Stimulated activated CD4-positive, alpha-beta T cell treated with anti-CD3 and anti-CD28 coated beads, Interleukin-1b, Interleukin-23, amount 100 ng/mL, for 4 hours (primary cell): ENCODE measurements at regions not wholly inside any gene's neighbourhood (a gene's known extent, or its start where the extent isn't known, plus 50 kb on each side); places are given as distances from the start of the nearest gene placed in this dataset.
"Not testable (repeated sequence)": the region's sequence is repeated elsewhere in the genome, so short reads cannot be mapped to it uniquely, and the experiment has no call there.

Experiments used
- DNase-seq, 2 donors: peaks; one replicate each; pipeline ENCODE4 v3.0.0-alpha.2; 2020; ENCODE audit warnings: low read depth in 2 of 2

DNA sequence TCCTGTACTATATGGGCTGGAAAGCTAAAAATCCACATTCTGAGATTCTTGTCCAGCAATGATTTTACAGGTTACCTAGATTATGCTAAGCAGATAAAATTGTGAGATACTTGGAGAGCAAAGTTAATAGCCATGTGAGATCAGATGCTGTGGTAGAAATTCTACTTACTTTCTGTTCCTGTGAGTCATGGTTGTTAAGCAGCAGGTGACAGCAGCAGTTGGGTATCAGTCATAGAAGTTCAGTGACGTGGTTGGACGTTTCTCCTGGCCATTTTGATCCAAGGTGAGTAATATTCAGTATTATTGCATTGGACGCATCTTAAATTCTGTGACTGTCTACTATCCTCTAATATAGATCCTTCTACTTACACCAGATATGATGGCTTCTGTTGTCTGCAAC lies 524.5 kb downstream of the TMEM38B start:
- no peak for DNase-seq

GRCh38 chr9:106220415-106220814 lies 526.1 kb downstream of the TMEM38B start:
- DNase-seq: no peak

DNA sequence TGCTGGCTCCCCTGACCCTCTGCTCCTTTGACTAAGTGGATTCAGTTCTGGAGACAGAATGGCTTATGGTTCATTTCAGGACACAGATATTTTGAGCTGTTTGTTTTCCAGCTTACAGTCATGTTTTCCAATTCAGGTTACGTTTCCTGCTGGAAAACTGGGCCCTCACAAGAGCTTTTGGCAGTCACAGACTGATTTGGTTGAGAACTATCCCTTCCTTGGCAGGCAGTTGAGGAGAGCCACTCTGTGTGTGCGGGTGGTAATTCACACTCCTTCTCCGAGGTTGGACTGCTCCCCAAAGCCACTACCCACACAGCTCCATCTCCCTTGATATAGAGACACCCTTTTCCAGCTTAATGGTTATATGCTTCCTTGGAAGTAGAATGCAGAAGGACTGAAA lies 534.5 kb downstream of the TMEM38B start:
- no peak for DNase-seq

DNA sequence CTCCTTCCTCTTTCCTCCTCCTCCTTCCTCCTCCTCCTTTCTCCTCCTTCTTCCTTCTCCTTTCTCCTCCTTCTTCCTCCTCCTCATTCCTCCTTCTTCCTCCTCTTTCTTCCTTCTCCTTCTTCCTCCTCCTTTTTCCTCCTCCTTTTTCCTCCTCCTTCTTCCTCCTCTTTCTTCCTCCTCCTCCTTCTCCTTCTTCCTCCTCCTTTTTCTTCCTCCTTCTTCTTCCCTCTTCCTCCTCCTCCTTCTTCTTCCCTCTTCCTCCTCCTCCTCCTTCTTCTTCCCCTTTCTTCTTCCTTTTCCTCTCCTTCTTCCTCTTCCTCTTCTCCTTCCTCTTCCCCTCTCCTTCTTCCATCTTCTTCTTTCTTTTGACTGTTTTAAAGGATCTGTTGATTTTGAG lies 538.8 kb downstream of the TMEM38B start:
- DNase-seq: no peak

- DNase-seq: not testable (repeated sequence)
Observed at GRCh38 chr9:106260908-106261307, 566.6 kb downstream of the TMEM38B start.

GRCh38 chr9:106277966-106278365 lies 583.6 kb downstream of the TMEM38B start:
- DNase-seq: no peak

DNA sequence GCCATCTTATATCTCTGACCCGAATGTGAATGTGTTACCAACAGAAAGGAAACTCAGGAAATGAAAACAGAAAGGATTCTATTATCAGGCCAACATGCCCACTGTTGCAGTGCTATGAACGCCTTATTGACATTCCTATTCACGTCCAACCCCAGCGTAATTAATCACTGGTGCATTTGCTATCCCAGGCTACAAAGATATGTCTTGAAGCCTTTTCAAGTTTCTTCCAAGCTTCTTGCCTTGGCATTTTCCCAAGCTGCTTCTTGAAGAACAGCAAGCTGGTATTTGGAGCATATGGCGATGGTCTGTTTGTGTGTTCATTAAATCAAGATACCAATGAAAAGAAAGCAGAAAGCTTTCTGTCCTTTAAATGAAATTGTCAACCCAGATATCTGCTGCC lies 579.2 kb upstream of the ZNF462 start:
- DNase-seq: no peak

DNA sequence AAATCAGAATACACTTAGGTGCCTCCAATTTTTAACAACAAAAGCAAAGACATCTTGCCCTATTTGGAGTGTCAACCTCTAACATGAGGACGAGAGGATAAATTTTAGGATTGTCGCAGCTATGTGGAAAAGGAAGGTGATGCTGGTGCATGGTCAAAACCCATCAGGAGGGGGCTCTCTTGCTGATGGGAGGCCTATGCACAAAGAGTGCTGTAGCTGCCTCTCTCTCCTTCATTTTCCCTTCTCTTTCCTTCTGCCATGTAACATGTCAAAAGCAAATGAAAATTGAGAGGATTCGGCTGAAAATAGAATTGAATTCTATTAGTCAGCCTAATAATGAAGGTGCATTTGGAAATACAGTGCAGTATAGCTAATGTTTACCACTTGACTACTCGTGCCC lies 578.7 kb upstream of the ZNF462 start:
- DNase-seq: no peak

- no peak for DNase-seq
Observed at GRCh38 chr9:106286249-106286648, 576.7 kb upstream of the ZNF462 start.

DNA sequence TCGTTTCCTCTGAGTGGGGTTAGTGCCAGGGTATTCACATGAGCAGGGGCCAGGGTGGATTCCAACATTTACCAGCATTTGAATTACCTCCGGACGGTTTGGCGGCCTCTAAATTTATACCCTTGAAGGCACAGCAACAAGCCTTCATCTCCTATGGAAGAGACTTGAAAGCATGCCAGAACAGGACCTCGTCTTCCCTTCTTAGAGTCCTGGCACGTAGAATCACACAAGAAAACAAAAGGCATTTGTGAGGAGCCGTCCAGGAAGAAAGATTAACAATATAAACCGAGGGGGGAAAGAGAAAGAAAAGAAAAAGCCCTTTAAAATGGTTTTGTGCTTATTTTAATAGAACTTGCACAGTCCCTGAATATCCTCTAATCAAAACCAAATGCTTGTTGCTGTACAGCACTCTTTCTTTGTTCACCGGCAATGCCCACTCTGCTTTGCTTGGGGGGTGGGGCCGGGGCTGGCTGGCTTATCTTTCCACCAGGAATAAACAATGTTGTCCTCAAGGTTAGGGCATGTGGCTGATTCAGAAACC lies 575.8 kb upstream of the ZNF462 start:
- DNase-seq: no peak

GRCh38 chr9:106287731-106288130 lies 575.2 kb upstream of the ZNF462 start:
- no peak for DNase-seq

DNA sequence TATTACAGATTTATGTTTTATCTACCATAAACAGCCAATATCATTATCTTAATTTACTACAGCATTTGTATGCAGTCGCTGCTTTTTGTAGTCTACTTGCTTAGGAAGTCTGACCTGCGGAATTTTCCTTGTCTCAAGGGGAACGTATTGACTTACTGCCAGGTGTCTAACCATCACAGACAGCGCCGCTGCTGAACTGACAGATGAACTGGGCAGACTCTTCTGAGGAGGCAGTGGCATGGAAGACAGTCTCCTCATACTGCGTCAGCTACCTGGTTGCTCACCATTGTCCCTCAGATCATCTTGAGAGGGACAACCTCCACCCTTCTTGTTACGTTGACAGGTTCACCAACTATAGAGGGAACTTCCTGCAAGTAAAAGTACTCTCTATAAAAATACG lies 574.3 kb upstream of the ZNF462 start:
- DNase-seq: no peak

DNA sequence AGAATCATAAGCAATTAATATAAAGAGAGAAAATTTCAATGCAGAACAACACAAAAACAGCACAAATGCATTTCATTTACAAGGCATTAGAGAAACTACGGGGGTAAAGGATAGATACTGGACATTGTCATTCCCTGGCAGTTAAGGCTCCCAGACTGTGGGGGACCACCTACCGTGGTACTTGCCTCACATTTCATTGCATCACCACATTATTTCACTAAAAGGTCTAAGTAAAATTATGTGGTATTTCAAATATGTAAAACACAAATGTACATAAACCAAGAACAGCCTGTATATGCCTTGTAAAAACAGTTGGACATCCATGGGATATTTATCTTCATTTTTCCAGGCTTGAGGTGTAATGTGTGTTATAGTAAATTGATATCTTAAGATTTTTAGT lies 571.2 kb upstream of the ZNF462 start:
- no peak for DNase-seq

- no peak for DNase-seq
Observed at GRCh38 chr9:106296426-106296825, 566.5 kb upstream of the ZNF462 start.

- no peak for DNase-seq
Observed at GRCh38 chr9:106298997-106299396, 564.0 kb upstream of the ZNF462 start.

- no peak for DNase-seq
Observed at GRCh38 chr9:106304401-106304920, 558.5 kb upstream of the ZNF462 start.

GRCh38 chr9:106305428-106306133 lies 557.4 kb upstream of the ZNF462 start:
- no peak for DNase-seq

DNA sequence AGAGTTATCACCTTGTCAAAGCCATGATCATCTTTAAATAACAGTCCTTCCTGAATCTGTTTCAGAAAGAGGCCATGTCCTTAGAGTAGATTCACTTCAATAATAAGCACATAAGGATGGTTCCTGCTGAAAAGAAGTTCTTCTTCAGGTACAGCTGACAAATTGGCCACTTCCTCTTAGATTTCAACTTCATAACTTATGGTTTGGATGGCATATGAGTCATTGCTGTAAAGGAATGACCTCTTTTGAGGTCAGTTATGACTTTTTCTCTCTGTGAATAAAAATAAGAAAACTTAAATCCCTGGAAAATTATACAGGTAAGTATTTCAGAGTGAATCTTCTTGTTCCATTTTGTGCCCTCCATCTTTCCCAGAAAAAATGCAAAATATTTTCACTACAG lies 555.3 kb upstream of the ZNF462 start:
- DNase-seq: no peak

DNA sequence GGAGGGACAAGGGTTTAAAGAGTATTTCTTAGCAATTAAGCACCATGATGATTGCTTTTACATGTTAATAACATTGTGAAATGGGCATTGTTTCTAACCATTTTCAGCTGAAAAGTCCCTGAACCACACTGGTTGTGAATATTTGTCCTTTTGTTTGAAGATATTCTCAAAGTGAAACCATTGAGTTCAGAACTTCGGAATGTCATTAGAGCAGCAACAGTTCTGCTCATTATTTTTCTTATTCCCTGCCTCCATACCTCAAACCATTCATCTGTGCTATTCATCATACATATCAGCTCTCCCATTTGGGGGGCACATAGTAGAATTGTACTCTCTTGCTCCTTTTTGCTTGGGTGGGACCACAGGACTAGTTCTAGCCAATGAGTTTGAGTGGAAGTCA lies 553.0 kb upstream of the ZNF462 start:
- DNase-seq: no peak

DNA sequence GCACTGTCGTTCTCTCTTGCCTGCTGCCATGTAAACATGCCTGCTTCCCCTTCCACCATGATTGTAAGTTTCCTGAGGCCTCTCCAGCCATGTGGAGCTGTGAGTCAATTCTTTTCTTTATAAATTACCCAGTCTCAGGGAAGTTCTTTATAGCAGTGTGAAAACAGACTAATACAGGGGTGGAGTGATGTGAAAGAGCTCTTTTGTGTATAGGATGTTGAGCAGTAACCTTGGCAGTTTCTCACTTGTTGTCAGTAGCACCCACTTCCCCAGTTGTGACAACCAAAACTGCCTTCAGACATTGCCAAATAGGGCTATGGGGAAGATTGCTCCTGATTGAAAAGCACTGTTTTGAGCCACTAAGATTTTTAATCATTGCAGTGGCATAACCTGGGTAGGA lies 552.2 kb upstream of the ZNF462 start:
- no peak for DNase-seq

- no peak for DNase-seq
Observed at GRCh38 chr9:106312906-106313305, 550.1 kb upstream of the ZNF462 start.

- no peak for DNase-seq
Observed at GRCh38 chr9:106314476-106314875, 548.5 kb upstream of the ZNF462 start.

GRCh38 chr9:106321394-106322180 lies 541.4 kb upstream of the ZNF462 start:
- no peak for DNase-seq
